GM19438 (cell line): ENCODE measurements at regions not wholly inside any gene's neighbourhood (a gene's known extent, or its start where the extent isn't known, plus 50 kb on each side); places are given as distances from the start of the nearest gene placed in this dataset.

Source experiments
- ATAC-seq: cut with Tn5 transposase; IDR thresholded peaks from one replicate; pipeline ENCODE4 v1.9.1; 2021; ENCODE audit warnings: low read depth; ENCODE audit not compliant: unreplicated experiment

DNA sequence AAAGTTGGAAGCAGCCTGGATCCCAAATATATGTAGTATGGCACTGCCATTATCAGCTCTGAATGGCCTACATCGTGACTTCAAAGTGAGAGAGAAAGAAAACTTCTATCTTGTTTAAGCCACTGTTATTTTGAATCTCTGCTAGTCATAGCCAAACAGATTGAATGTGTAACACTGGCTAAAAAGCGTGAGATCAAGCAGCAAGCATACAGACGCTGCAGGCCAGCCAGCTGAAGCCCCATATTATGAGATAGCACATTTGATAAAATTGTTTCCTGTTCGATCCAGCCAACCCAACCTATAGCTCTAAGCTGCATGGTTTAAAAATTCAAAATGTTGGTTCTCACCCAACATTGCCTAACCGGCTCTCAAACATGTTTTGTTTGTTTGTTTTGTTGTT, 95.0 kb downstream of the DUSP6 start:
- no peak for ATAC-seq

DNA sequence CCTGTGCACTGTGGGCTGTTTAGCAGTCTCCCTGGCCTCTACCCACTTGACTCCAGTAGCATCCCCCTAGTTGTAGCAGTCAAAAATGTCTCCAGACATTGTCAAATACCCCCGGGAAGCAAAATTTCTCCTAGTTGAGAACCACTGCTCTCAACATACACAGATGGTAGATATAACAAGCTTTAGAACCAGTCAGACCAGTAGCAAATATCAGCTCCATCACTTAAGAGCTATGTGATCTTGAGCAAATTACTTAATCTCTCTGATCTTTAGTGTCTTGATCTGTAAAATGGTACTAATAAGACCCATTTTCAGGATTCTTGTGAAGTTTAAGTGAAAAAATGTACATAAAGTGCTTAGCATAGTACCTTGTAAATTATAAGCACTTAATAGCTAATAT, 96.2 kb downstream of the DUSP6 start:
- no peak for ATAC-seq

DNA sequence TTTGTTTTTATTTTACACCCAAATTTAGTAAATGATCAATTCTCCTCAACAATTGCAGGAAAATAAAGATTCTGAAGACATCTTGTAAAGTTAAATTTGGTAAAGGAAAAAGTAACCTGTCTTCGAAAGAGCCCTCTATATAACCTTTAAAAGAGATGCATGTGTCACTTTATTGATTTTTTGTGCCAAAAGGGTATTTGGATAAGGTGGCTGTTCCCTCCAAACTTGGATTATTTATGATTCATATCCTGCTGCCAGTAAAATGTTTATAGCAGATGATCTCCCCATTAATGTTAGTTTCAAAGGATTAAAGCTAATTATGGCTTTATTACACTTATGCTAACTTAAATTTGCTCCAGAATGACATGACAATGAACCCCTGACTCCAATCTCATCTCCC, 98.8 kb downstream of the DUSP6 start:
- no peak for ATAC-seq

DNA sequence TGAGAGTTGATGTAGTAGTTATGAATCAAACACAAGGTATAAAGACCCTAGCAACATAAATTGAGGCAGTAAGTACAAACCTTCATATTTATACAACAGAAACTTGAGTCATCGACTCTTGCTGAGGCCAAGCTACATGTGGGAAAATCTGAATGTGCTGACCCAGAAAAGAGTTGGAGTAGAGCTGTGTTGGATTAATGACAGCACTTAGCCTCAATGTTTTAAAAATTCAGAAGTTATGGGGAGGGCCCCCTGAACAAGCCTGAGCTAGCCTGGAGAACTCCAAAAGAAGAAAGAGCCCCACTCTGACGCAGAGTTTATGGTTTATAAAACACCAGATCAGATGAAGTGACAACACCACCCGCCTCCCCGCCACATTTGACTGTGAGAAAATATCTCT, 100.0 kb downstream of the DUSP6 start:
- ATAC-seq = no peak

DNA sequence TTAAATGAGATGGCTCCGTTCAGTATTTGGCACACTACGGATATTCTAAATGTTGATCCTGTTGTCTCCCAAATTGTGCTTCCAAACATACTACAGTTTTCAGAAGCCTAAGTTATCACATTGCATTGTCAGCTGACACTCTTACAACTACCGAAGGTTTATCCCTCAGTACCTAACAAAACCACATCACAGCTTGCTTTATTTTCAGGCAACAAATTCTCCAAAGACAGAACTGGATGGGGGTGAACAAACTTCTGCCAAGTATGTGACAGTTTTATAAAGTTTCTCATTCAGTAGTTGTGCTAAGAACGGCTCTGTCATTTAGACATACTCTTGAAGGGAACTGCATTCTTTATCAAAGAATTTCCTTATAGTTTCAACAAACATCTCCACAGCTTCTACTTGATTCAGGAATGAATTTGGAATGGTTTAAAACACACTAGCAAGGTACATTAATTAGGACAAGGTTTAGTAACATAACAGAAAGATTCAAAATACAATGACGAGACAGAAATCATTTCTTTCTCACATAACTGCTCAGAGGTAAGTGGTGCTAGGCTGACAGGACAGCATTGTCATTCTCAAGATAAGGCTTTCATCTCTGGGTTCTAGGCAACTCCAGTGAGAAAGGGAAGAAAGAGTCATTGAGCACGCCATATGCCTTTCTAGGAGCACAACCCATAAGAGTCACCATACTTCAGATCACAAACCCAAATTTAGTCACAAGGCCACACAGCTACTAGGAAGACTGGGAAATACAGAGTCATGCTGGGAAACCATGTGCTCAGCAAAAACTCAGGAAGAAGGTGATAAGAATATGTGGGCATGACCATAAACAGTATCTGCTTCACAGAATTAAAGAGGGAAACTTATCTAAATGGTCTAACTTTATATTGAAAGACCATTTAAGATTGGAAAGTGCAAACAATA, 100.7 kb downstream of the DUSP6 start:
- no peak for ATAC-seq

DNA sequence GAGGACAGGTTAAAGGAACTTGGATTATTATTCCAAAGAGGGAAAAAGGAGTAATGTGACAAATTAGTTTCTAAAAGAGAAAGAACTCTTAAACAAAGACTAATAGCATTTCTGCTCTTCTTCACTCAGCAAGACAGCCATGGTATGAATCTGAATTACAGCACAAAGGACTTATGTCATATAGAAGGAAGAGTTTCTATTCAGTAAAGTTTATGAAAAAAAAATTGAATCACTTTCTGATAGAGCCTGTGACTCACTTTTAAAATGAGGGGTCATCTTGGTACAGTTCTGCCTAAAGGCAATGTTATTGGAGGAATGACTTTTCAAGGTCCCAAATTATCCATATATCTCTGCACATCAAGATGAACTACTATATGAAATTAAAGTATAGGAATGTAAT, 101.7 kb downstream of the DUSP6 start:
- no peak for ATAC-seq

DNA sequence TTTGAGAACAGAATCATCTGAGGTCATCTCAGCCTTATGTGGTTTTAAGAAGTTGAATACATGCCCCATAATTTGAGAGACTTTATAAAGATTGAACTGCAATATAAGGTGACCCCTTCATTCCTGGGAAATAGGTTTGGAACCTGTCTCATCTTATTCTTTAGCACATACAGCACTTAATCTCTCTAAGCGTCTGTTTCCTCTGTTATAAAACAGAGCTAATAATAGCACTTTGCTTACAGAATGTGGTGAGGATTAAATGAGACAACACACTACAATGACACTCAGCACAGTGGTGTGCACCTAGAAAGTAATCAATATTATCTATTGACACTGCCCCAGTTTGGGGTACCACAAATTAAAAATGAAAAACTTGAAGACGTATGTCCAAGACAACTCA, 102.1 kb downstream of the DUSP6 start:
- no peak for ATAC-seq

DNA sequence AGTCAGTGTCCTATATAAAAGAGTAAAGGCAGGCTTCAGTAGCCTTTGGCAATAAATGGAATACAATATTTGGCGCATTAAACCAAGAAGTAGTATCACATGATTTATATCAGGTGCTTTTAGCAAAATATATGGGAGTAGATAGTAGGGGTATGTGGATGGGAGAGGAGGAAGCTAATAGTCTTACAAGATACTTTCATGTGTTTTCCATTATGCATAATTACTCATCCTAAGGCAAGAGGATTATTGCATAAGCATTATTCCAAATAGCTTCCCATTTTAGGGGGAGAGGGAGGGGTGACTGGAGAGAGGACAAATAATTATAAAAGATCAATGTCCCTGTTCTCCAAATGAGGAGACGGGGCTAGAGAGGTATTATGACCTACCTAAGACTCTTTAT, 104.3 kb downstream of the DUSP6 start:
- no peak for ATAC-seq

DNA sequence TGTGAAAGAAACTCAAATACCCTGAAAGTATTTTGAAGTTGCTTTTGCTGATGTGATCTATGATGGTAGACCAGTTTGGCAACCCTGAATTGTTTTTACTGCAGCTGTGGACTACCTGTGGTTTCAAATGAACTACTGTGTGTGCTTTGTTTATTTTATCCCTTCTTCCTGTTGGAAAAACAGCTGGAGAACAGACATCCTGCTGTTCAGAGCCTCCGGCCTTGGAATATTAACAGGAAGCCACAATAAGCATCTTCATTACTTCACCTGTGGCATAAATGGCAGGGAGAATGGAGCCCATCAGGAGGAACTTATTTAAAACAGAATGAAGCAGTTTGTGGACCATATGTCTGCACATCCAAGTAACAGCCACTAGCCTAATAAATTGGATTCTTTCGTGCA, 104.8 kb downstream of the DUSP6 start:
- no peak for ATAC-seq

DNA sequence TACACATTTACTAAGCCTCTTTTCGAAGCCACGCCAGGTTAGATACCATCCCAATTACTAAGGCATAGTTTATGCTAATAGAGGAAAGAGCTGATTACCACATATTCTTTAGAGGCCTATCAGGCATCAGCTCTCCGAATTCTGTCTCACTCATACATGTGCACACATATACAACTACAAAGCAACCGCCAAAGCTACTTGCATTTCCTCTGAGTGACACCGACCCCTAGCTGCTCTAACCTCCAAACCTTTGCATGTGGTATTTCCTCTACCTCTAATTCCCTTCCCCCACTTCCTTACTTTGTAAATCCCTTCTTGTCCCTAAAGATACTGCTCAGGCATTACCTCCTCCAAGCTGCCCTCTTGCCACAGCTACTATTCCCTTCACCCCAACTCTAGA, 107.2 kb downstream of the DUSP6 start:
- no peak for ATAC-seq

DNA sequence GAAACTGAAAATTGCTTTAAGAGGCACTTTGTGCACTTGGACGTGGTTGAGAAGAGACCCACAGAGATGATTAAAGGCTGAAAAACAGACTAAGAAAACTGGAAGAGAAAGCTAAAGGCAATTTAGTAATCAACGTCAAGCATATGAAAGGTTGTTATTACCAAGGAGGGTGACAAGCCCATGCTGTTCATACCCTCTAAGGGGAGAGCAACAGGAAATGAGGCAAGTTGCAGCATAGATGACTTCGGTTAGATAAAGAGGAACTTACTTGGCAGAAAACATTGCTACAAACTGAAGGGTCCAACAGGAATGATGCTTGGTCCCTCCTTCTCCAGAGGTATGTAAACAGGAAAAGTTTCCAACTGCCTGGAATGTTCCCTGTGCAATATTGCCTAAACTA, 107.8 kb downstream of the DUSP6 start:
- ATAC-seq = no peak

DNA sequence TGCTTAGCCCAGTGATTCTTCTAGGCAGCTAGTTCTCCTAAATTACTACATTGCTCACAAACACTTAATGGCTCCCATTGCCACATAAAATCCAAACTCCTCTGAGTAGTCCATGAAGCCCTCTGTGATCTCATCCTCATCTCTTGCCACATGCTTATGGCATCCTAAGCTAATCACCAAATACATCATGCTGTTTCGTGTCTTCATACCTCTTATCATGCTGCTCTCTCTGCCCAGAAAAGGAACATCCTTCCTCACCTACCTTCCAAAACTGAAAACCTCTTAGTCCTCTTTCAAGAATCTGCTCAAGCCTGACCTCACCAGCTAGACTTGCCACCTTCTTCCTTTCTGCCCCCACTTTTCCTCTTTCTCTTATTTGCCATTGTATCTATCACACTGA, 108.5 kb downstream of the DUSP6 start:
- no peak for ATAC-seq

DNA sequence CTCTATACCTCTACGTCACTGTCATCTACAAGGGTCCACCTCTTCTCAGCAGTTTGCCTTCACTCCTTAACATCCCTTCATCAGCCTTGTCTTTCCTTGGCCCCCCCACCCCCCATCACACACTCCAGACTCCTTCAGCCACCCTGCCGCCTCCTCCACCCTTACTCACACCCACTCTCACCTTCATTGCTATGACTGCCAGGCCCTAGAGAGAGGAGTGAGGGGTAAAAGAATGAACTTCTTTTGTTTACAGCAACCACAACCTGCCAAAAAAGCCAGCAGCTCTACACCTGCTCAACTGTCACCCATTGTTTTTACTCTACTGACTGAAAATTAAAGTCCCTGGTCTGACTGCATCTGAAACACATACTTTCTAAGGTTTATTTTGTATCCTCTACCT, 112.8 kb downstream of the DUSP6 start:
- no peak for ATAC-seq

DNA sequence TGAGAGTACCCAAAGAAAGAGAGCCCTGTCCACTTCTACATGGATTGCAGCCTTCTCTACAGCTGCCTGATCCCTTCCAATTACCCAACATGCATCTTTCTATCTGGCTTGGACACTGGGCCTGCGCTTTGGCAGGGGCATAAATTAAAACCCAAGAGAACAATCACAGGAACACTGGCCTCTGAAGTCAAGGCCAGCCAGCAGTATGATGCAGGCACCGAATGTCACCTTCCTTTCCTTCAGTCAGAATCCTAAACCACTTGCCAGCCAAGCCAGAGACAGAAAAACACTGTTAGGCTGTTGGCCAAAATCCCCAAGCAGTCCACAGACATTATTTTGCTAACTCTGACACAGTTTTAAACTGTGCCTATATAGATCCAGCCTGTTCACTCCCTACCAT, 113.7 kb downstream of the DUSP6 start:
- ATAC-seq = no peak

DNA sequence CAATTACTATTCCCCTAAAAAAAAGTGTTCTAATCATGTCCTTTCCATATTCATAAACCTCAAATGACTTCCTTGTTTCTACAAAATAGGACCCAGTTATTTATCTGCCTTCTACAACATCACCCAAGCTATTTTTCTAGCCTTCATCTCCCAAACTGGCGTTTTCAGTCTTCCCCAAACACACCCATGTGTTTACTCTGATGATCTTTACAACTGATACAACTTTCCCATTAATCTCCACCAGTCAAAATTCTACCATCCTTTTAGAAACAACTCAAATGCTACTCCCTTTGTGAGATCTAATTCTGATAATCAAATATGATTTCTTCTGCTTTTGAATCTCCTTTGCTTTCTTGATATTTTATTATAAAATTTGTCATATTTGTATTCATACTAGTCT, 114.5 kb downstream of the DUSP6 start:
- ATAC-seq = no peak

DNA sequence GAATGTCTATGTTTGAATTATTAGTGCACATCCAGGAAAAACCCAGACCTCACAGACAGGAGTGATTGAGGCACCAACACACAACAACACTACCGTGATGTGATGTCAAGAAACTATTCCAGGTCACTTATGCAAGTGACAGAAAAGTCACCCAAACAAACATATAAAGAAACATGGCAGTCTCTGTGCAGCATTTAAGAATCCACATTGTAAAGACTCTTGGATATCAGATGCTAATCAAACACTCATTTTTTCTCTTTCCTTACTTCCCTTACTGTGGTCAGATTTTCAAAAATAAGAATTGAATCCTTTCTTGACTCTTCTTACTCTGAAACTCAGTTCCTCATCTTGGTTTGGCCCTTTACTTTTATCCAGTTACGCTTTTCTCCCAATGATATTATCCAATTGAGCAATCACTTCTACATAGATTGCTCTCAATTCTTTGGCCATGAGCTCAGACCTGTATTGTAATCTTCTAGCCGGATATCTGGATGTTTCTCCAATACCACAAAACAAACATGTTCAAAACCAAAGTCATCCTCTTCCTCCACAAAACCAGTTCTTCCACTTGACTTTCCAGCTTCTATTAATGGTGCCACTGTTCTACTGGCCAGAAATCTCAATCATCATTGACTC, 115.4 kb downstream of the DUSP6 start:
- ATAC-seq = no peak

DNA sequence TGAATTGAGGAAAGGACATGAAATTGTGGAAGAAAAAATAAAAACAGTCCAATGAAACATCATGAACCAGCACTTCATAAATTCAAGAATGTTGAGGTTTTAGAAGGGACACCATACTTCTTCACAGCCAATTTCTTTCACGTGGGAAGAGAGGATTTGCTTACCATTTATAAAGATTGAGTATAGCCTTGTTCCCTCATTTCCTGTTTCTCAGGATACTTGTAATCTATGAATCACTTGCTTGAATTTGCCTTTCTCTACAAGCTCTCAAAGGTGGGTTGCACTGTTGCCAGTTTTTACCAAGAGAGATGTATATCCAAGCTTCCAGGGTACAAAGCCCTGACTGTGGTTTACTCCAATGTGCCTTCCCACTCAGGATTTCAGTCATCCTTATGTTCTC, 116.1 kb downstream of the DUSP6 start:
- ATAC-seq = no peak

DNA sequence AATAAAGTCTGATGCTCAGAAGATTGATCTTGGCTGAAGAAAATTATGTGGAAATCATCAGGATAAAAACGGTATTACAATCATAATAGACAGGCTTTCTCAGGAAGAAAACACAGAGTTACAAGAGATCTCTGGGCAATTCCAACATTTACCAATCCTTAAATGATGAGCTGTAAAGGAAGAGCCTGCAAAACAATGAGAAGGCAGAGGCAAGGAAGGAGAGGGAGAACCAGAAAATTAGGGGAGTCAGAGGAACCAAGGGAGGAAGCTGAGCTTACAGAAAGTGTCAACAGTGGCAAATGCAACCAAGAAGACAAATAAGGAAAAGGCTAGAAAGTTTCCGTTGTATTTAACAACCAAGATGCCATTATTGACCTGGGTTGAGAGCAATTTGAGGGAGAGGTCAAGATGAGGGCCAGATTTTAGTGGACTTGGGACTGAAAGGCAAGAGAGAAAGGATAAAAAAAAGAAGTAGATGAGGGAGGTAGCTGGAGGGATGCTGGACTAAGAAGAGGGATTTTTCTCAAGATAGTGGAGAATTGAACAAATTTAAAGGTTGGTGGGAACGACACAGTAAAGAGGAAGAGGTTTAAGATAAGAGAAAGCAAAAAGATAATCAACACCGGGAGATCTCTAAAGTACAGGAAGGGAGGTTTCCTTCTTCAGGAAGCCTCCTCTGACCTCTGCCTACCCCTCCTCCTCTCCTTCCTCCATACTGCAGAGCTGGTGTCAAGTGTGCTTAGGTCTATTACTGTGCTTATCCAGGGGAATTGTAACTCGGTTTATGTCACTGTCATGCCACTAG, 116.9 kb downstream of the DUSP6 start:
- ATAC-seq = no peak

DNA sequence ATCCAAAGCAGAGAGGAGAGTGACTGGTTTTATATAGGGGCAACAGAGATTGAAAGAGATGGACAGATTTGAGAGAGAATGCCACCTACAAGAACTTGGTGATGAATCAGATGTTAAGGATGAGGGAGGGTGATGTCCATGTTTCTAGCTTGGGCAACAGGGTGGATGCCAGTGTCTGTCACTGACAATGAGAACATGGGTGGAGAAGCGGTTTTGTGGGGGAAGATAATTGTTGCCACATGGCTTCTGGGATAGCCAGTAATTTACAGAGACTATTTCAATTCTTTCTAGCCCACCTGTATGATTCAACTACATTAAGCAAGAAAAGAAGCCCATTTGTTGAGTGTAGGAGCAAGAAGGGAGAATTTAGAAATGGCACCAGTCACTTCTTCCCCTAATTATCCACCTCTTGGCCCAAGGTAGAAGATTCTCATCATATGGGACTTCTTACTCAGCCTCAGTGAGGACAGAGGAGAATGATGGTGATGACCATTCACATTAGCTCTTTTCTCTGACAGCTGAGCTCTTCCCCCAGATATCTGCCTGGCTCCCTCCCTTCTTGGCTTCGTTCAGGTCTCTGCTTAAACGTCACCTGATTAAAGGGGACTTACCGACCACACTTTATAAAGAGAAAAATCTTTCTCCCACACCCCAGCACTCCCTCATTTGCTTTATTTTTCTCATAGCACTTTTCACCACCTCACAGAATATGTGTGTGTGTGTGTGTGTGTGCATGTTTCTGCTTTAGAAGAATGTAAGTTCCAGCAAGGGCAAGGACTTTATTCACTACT, 117.8 kb downstream of the DUSP6 start:
- ATAC-seq = no peak

DNA sequence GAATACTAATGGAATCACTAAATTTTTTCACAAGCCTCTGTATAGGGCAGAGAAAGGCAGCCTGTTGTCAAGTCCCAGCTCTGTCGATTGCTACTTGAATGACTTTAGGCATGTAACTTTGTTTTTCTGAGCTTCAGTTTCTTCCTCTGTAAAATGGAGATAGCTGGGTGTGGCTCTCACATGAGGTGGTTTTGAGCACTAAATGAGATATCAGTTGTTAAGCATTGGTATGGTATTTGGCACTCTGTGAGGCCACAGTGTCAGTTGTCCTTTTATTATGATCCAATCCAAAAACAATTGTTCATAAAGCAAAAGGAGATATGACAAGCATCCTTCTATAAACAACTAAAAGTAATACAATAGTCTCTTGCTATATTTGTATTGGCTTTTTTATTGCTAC, 120.6 kb downstream of the DUSP6 start:
- no peak for ATAC-seq
